ENCODE measurements at regions not wholly inside any gene's neighbourhood (a gene's known extent, or its start where the extent isn't known, plus 50 kb on each side); places are given as distances from the start of the nearest gene placed in this dataset.

GRCh38 chr6:16849988-16850680, 88.9 kb upstream of the ATXN1 start:
- DNase-seq, result no peak

- DNase-seq, result no peak
Measured at GRCh38 chr6:16849280-16849987, 88.2 kb upstream of the ATXN1 start.

DNA sequence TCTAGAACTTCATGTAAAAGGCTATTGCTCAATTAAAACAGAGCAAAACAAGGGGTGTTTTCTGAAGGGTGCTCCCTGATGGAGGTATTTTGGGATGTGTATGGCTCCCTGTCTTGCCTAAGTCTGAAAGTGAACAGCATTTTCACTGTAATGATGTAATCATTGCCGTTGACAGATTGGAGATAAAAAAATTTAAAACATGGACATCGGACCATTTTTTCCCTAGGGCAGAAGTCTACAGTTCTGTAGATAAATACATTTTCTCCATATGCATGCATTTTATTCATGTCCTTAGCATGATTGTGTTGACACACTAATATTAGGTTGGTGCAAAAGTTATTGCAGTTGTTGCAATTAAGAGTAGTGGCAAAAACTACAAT, 85.1 kb upstream of the ATXN1 start:
- DNase-seq, result no peak

DNA sequence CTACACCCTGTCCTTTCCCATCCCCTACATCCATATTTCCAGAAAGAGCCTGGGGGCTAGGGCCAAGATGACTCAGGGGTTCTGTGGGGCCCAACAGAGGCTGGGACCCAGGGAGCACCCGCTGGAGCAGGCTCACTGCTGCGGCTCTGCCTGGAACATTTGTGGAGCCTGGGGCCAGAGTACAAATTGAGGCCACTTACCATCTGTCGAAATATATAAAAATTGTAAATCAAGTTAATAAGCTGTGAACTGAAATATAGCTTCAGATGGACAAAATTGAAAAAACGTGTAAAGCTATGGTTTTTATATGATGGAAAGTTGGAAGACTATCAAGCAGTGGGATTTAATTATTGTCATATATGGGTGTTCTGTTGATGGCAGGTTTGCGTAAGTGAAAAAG, 82.9 kb upstream of the ATXN1 start:
- no peak for DNase-seq

DNA sequence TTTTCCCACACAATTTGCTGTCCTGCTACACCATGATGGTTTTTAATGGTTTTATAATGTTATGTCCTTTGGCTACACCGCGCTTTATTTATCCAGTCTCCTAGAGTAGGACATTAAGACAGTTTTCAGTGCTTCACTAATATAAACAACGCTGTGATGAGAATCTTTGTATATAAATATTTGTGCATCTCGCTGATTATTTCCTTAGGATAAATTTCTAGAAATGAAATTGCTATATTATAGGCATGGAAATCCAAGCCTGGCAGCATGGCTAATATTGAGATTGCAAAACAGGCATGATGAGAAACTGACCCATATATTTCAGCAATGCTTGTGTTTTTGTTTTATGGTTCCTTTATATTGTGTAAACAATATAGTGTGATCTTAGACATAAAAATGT, 81.4 kb upstream of the ATXN1 start:
- DNase-seq, result no peak

DNA sequence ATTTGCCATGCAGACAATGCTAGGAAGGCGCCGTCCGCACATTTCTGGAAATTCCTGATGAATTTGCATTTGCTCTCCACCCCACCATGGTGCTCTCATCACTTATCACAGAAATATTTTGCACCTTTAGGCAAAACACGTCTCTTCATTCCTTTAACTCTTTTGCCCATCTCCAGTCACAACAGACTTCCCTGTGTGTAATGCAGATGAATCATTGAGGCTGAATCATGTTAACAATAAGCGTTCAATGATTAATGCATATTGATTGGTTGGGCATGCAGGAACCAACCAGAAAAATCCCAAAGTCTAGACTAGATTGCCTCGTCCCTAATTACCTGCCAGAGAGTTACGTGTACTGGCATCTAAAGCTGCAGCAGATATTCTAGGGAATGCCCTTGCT, 80.0 kb upstream of the ATXN1 start:
- no peak for DNase-seq

GRCh38 chr6:16840725-16841124, 79.5 kb upstream of the ATXN1 start:
- DNase-seq, result no peak

- DNase-seq, result no peak
Measured at GRCh38 chr6:16840291-16840690, 79.0 kb upstream of the ATXN1 start.

- no peak for DNase-seq
Measured at GRCh38 chr6:16839631-16840179, 78.4 kb upstream of the ATXN1 start.

- no peak for DNase-seq
Measured at GRCh38 chr6:16837217-16837972, 76.1 kb upstream of the ATXN1 start.

GRCh38 chr6:16836144-16836981, 75.1 kb upstream of the ATXN1 start:
- DNase-seq, result peak in 1 of 2 experiments; percentile 33

GRCh38 chr6:16834242-16834641, 73.0 kb upstream of the ATXN1 start:
- no peak for DNase-seq

DNA sequence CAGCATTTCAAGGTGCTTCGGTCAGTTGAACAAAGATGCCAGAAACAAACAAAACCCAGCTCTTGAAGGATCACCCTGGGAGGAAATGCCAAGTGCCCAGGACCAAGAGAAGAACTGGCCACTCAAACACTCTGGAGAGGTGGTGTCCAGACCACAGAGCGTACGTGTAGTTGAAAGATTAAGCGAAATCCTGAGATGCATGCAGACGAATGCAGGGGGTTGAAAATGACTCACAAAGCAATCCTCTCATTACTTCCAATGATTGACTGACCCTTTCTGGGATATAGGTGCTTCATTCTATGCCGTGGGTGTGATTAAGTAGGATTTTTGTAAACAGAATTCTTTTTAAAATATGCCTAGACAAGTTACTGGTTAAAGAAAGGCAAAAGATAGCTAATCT, 71.5 kb upstream of the ATXN1 start:
- DNase-seq, result no peak

DNA sequence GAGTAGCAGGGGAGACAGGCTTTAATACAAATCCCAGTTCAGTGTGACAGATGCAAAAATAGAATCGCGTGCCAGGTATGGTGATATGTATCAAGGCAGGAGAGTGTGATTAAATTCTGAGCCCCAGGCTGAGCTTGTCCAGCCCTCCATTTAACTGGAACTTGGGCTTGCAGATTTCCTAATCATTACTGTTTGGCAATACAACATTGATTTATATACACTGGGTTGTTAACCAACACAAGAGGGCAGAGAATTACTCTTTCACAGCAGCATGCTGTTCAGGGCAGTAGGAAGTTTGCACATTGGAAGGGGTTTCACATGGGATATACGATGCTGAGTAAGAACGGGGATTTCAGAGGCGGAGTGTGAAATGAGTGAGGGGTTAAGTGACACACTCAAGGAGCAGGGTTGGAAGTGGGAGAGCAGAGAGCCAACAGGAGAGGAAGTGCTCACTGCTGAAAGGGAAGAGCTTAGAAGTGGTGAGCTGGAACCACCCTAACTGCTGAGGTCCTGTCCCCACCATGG, 70.8 kb upstream of the ATXN1 start:
- no peak for DNase-seq

GRCh38 chr6:16831136-16831535, 69.9 kb upstream of the ATXN1 start:
- DNase-seq, result no peak

GRCh38 chr6:16828058-16828457, 66.8 kb upstream of the ATXN1 start:
- no peak for DNase-seq

DNA sequence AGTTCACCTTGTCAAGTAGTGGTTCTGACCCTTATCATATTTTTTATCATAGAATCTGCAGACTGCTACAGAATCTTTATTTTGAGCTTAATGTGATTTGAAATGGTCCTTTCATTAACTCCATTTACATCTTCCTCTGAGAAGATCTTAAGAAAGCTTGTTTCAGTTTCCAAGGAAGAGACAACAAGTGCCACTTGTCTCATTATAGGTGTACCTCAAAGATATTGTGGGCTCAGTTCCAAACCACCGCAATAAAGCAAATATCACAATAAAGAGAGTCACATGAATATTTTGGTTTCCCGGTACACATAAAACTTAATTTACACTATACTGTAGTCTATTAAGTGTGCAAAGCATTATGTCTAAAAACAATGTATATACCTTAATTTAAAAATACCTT, 66.4 kb upstream of the ATXN1 start:
- DNase-seq, result no peak

DNA sequence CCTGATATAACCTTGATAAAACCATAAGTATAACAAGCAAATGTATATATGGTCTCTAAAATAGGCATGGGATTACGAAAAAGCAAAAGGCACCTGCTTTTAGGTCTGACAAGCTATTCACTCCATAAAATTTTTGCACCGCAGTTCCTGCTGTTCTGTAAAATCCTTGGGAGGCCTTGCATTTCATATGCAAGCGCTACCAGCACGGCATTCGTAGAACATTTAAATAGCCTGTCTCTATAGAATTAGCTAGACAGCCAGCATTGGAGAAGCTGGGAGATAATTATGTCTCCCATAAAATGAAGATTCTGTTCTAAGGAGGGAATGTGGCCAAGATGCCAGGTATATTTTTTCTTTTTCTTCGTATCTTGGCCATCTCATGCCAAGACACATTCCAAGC, 64.5 kb upstream of the ATXN1 start:
- DNase-seq, result no peak

DNA sequence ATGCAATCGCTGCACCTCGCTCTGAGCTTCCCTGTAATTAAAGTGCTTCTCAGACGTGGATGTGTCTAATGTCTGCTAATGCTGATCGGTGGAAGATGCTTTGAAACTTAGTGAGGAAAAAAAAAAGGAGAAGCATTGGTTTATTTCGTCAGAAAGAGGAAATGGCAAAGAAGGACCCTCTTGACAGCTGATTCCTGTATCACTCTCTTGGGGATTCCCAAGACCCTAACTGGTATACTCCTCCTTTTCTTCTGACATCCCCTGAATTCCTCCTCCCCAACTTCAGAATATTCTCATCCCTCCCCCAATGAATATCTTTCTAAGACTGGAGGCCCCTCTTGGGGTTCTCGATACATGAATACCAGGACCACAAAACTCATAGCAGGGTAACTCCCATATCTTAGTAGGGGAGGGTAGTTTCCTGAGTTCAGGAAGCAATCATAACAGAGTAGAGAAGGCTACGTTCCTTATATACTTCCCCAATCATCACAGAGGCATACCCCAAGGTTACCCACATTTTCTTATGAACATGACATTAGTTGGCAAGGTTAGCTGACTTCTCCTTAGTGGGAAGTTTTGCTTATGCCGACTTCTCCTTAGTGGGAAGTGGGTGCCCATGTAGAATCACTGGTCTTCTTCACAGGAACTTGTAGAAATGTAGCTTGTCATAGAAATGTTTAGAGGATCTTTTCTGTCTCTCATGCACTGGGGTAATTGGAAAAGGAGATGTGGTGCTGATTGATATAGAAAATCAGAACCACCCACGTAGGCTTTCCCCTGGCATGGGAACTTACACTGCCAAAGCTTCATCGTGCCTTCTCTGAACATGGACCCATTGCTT, 63.8 kb upstream of the ATXN1 start:
- DNase-seq, result no peak

DNA sequence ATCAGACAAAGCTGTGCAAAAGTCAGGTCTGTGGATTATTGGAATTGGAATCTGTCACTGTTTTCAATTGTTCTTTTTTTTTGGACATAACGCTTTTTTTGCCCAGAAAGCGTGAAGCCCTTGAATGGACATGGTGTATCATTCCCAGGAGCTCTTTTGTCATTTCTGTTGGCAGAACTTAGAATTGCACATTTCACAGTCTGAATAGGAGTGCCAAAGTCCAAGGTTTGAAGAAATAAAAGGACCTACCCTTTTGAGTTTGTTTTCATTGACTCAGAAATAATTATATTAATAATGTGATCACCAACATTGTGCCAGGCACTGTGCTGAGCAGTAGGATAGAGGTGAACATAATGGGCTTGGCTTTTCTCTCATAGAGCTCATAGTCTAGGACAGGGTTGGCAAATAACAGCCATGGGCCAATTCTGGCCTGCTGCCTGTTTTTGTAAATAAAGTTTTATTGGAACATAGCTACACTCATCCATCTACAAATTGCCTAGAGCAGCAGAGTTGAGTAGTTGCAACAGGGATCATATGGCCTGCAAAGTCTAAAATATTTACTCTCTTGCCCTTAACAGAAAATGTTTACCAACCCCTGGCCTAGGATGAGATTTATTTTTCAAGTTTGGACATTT, 62.6 kb upstream of the ATXN1 start:
- DNase-seq, result no peak
